Urothelium cell line (cell line): ENCODE measurements at regions not wholly inside any gene's neighbourhood (a gene's known extent, or its start where the extent isn't known, plus 50 kb on each side); places are given as distances from the start of the nearest gene placed in this dataset.

ENCODE experiments used
- DNase-seq: peaks from one replicate; pipeline ENCODE4 v3.0.0; 2011; ENCODE audit warnings: low spot score, mixed read lengths
- FAIRE-seq: peaks from 2 replicates; lab custom pipeline; 2011; peaks lifted over from hg19 to GRCh38; lab: Jason Lieb, UNC

GRCh38 chr4:89556601-89557305 lies 249.2 kb upstream of the GPRIN3 start:
- DNase-seq: no peak
- no peak for FAIRE-seq

- FAIRE-seq (no peak), DNase-seq (no peak)
Measured at GRCh38 chr4:89551191-89551590, 243.6 kb upstream of the GPRIN3 start.

GRCh38 chr4:89549907-89550306 lies 242.3 kb upstream of the GPRIN3 start:
- DNase-seq (no peak), FAIRE-seq (no peak)

- FAIRE-seq (no peak), DNase-seq (no peak)
Measured at GRCh38 chr4:89545315-89545714, 237.7 kb upstream of the GPRIN3 start.

- DNase-seq: no peak
- no peak for FAIRE-seq
Measured at GRCh38 chr4:89541998-89542397, 234.4 kb upstream of the GPRIN3 start.

GRCh38 chr4:89539797-89540711 lies 232.5 kb upstream of the GPRIN3 start:
- no peak for DNase-seq
- no peak for FAIRE-seq

- FAIRE-seq (no peak), DNase-seq (no peak)
Measured at GRCh38 chr4:89539374-89539773, 231.8 kb upstream of the GPRIN3 start.

GRCh38 chr4:89538886-89539285 lies 231.3 kb upstream of the GPRIN3 start:
- DNase-seq (no peak), FAIRE-seq (no peak)

GRCh38 chr4:89538171-89538570 lies 230.6 kb upstream of the GPRIN3 start:
- FAIRE-seq (no peak), DNase-seq (no peak)

- FAIRE-seq (no peak), DNase-seq (no peak)
Measured at GRCh38 chr4:89537281-89537680, 229.7 kb upstream of the GPRIN3 start.

GRCh38 chr4:89535251-89535650 lies 227.7 kb upstream of the GPRIN3 start:
- no peak for FAIRE-seq
- DNase-seq: no peak

- FAIRE-seq: no peak
- DNase-seq: no peak
Measured at GRCh38 chr4:89534356-89534755, 226.8 kb upstream of the GPRIN3 start.

GRCh38 chr4:89531932-89532640 lies 224.5 kb upstream of the GPRIN3 start:
- no peak for DNase-seq
- no peak for FAIRE-seq

GRCh38 chr4:89528526-89529133 lies 221.0 kb upstream of the GPRIN3 start:
- FAIRE-seq (no peak), DNase-seq (no peak)

- DNase-seq (no peak), FAIRE-seq (no peak)
Measured at GRCh38 chr4:89521826-89522225, 214.2 kb upstream of the GPRIN3 start.

GRCh38 chr4:89519771-89520320 lies 212.2 kb upstream of the GPRIN3 start:
- FAIRE-seq: no peak
- DNase-seq: no peak

GRCh38 chr4:89518259-89518658 lies 210.7 kb upstream of the GPRIN3 start:
- FAIRE-seq: no peak

GRCh38 chr4:89514811-89515210 lies 207.2 kb upstream of the GPRIN3 start:
- DNase-seq (no peak), FAIRE-seq (no peak)

More at GRCh38 chr4:89518259-89518658, 210.7 kb upstream of the GPRIN3 start:
- DNase-seq: no peak

GRCh38 chr4:89511776-89512175 lies 204.2 kb upstream of the GPRIN3 start:
- FAIRE-seq: no peak

GRCh38 chr4:89509708-89510281 lies 202.2 kb upstream of the GPRIN3 start:
- FAIRE-seq: no peak

More at GRCh38 chr4:89511776-89512175, 204.2 kb upstream of the GPRIN3 start:
- no peak for DNase-seq

More at GRCh38 chr4:89509708-89510281, 202.2 kb upstream of the GPRIN3 start:
- no peak for DNase-seq
